ENCODE measurements at regions not wholly inside any gene's neighbourhood (a gene's known extent, or its start where the extent isn't known, plus 50 kb on each side); places are given as distances from the start of the nearest gene placed in this dataset.

DNA sequence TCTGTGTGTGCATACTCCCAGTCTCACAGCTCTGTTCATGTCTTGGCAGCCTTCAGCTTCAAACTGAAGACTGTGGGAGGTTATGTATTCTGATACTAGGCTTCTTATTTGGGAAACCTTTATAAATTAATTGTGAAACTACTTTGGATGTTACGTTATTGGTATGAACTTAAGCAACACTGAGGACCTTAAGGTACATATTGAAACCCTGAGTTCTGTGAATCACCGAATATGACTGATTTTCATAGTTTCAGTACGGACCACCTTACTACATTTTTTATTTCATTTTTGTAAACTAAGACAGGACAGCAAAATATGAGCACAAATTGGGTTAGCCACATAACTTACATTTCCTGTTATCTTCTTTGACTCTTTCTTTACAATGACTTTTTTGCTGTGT lies 498.4 kb downstream of the PDGFC start:
- Histone ChIP-seq H3K4me2 (ENCODE audit: low read length) (no peak overlapping the region), H3K9me3 (ENCODE audit: control insufficient read depth in 1 of 2, insufficient read depth in 1 of 2, low read depth in 1 of 2, low read length in 2 of 2) (no peaks in the 10 kb centered on the region), H3K9me2 (ENCODE audit: insufficient read depth) (no peaks in the 10 kb centered on the region), H4K20me1 (ENCODE audit: insufficient read depth) (no peaks in the 10 kb centered on the region), H3K9ac (ENCODE audit: low read length) (no peak overlapping the region), H3K4me1 (ENCODE audit: control insufficient read depth in 1 of 2, insufficient read depth in 2 of 2, low read length in 2 of 2) (peaks cover 0 to 16% of the 10 kb centered on the region in 2 experiments; a peak in 2 of 4 replicates), H3K27me3 (ENCODE audit: insufficient read depth, low read length) (no peaks in the 10 kb centered on the region), H3K27ac (ENCODE audit: low read depth, low read length) (no peak overlapping the region), H2AFZ (ENCODE audit: low read depth, low read length, poor library complexity, severe bottlenecking) (peak overlapping the region; percentile 30), H3K4me3 (replicated peaks in 1 of 2; ENCODE audit: low read depth in 1 of 2, low read length in 2 of 2) (no peak overlapping the region), H3K79me2 (ENCODE audit: insufficient read depth, low read length) (no peaks in the 10 kb centered on the region), H3K36me3 (ENCODE audit: control insufficient read depth in 1 of 2, insufficient read depth in 2 of 2, low read length in 2 of 2) (no peaks in the 10 kb centered on the region)
- BruUV-seq (replicated peaks), result no TSS peak
- intact Hi-C loops (cut with micrococcal nuclease), result loop anchor here (10.0 kb wide), 2 partner anchors 308 to 742 kb away; no protein-coding TSS in a partner anchor
- TF ChIP-seq RAD21 (IDR thresholded peaks at IDR 0.05; ENCODE audit: low read depth), result no peak
- TF ChIP-seq ZNF274 (IDR thresholded peaks at IDR 0.05; ENCODE audit: low read depth, low read length), result no peak
- no peak for TF ChIP-seq EZH2 (IDR thresholded peaks at IDR 0.05)
- TF ChIP-seq, protein P1, sequence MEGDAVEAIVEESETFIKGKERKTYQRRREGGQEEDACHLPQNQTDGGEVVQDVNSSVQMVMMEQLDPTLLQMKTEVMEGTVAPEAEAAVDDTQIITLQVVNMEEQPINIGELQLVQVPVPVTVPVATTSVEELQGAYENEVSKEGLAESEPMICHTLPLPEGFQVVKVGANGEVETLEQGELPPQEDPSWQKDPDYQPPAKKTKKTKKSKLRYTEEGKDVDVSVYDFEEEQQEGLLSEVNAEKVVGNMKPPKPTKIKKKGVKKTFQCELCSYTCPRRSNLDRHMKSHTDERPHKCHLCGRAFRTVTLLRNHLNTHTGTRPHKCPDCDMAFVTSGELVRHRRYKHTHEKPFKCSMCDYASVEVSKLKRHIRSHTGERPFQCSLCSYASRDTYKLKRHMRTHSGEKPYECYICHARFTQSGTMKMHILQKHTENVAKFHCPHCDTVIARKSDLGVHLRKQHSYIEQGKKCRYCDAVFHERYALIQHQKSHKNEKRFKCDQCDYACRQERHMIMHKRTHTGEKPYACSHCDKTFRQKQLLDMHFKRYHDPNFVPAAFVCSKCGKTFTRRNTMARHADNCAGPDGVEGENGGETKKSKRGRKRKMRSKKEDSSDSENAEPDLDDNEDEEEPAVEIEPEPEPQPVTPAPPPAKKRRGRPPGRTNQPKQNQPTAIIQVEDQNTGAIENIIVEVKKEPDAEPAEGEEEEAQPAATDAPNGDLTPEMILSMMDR (IDR thresholded peaks at IDR 0.05 in 2 of 3, conservative IDR thresholded peaks at IDR 0.05 in 1 of 3; ENCODE audit: borderline replicate concordance in 1 of 3, insufficient read depth in 1 of 3, low read depth in 2 of 3, low read length in 2 of 3), result no peak
- no peak for TF ChIP-seq POLR2A (IDR thresholded peaks at IDR 0.05; ENCODE audit: borderline replicate concordance, extremely low read depth, insufficient read depth, insufficient read length)
- TF ChIP-seq EGR1 (IDR thresholded peaks at IDR 0.05; ENCODE audit: low read depth), result no peak
- no peak for TF ChIP-seq EZH2phosphoT487 (IDR thresholded peaks at IDR 0.05; ENCODE audit: borderline replicate concordance)
- TF ChIP-seq SP1 (IDR thresholded peaks at IDR 0.05; ENCODE audit: low read depth), result no peak
- no peak for TF ChIP-seq POLR2AphosphoS5 (IDR thresholded peaks at IDR 0.05; ENCODE audit: low read depth, low read length)
- no peak for TF ChIP-seq ZFX (IDR thresholded peaks at IDR 0.05)
- DNase-seq (ENCODE audit: low read depth, low spot score) (no peak), ATAC-seq (no peak)
- ChIA-PET RAD21 (ENCODE audit: low non-redundant PET in 1 of 2, low total read pairs in 2 of 2, uncharacterized antibody in 2 of 2, unreplicated experiment in 2 of 2) (no interaction called here), POLR2A (no interaction called here), CTCF (interaction anchor here (2.1 kb wide), 1 partner anchor 572 kb away, joined by 5 read pairs; no protein-coding TSS in a partner anchor)

All from HCT116 (cell line).